ENCODE measurements at regions not wholly inside any gene's neighbourhood (a gene's known extent, or its start where the extent isn't known, plus 50 kb on each side); places are given as distances from the start of the nearest gene placed in this dataset.

- ATAC-seq (no peak), FAIRE-seq (no peak), DNase-seq (ENCODE audit: extremely low read depth in 1 of 4, low spot score in 3 of 4) (no peak)
- intact Hi-C loops (cut with micrococcal nuclease), result no loop called here
- H3K9ac ChIP-seq (ENCODE audit: insufficient read depth in 1 of 2, low read depth in 2 of 2, low read length in 2 of 2), result no peak overlapping the region
- H3K4me1 ChIP-seq (replicated peaks in 1 of 2; ENCODE audit: control insufficient read depth in 2 of 2, insufficient read depth in 2 of 2, low read length in 2 of 2), result no peaks in the 10 kb centered on the region
- H3K4me3 ChIP-seq, result no peak overlapping the region
- no peaks in the 10 kb centered on the region for H3K9me1 ChIP-seq (ENCODE audit: control insufficient read depth, insufficient read depth, low read length)
- 36% methylated on average over 3 of the region's 3 CpGs for WGBS (ENCODE audit: insufficient coverage, low coverage, missing lambda C conversion rate)
- H2AFZ ChIP-seq (ENCODE audit: low read depth, low read length), result no peak overlapping the region
- no peaks in the 10 kb centered on the region for H4K20me1 ChIP-seq (replicated peaks; ENCODE audit: control insufficient read depth, insufficient read depth, low read length)
- H3K36me3 ChIP-seq (ENCODE audit: control insufficient read depth, insufficient read depth, low read length), result no peaks in the 10 kb centered on the region
- H3K27me3 ChIP-seq (ENCODE audit: control insufficient read depth in 2 of 2, insufficient read depth in 2 of 2, low read length in 2 of 2), result no peaks in the 10 kb centered on the region
- no peak overlapping the region for H3K27ac ChIP-seq (ENCODE audit: extremely low read depth, low read depth, low read length)
- no peak overlapping the region for H3K4me2 ChIP-seq (ENCODE audit: insufficient read depth, low read length)
- no TSS peak for BruUV-seq (replicated peaks)
- H3K79me2 ChIP-seq (ENCODE audit: control insufficient read depth, insufficient read depth, low read length), result no peaks in the 10 kb centered on the region
- TF ChIP-seq NFE2 (IDR thresholded peaks at IDR 0.05; ENCODE audit: low read depth), result 0 out of 2 replicates have a peak, but pooled peaks have one; percentile 7
- TF ChIP-seq ZNF561 (CRISPR knock-in tag; conservative IDR thresholded peaks at IDR 0.05), result no peak
- H3K9me3 ChIP-seq (replicated peaks; ENCODE audit: control insufficient read depth, insufficient read depth, low read depth, low read length), result no peaks in the 10 kb centered on the region
- in situ Hi-C loops (cut with MboI), result no loop called here
- CTCF ChIA-PET (ENCODE audit: low intra/inter-chr PET ratio), result no interaction called here
- POLR2A ChIA-PET, result no interaction called here
Observed at GRCh38 chrX:113804819-113805218, 779.1 kb upstream of the HTR2C start.

DNA sequence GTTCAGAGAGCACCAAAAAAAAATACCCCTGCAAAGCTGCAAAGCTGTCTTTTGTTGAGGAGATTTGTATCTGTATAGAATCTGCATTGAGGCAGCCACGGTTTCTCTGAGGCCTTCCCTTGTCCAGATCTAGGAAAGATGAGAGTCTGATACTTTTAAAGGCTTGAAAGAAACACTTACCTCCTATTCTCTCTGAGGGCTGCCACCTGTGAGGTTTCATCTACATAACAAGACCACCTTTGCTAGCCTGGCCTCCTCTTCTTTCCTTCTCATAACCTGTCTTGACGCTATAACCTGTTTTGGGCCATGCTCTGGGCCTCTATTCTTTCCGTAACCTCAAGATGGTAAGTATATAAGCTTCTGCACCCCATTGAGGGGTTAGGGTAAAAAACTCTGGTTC, 779.6 kb upstream of the HTR2C start:
- H3K27me3 ChIP-seq (ENCODE audit: control insufficient read depth in 2 of 2, insufficient read depth in 2 of 2, low read length in 2 of 2), result no peaks in the 10 kb centered on the region
- H3K4me1 ChIP-seq (replicated peaks in 1 of 2; ENCODE audit: control insufficient read depth in 2 of 2, insufficient read depth in 2 of 2, low read length in 2 of 2), result no peaks in the 10 kb centered on the region
- H3K9me3 ChIP-seq (replicated peaks; ENCODE audit: control insufficient read depth, insufficient read depth, low read depth, low read length), result no peaks in the 10 kb centered on the region
- DNase-seq (ENCODE audit: extremely low read depth in 1 of 4, low spot score in 3 of 4) (no peak), ATAC-seq (no peak), FAIRE-seq (no peak)
- no peaks in the 10 kb centered on the region for H3K79me2 ChIP-seq (ENCODE audit: control insufficient read depth, insufficient read depth, low read length)
- no peak overlapping the region for H3K9ac ChIP-seq (ENCODE audit: insufficient read depth in 1 of 2, low read depth in 2 of 2, low read length in 2 of 2)
- in situ Hi-C loops (cut with MboI), result no loop called here
- ChIA-PET POLR2A (no interaction called here), CTCF (ENCODE audit: low intra/inter-chr PET ratio) (no interaction called here)
- H3K4me2 ChIP-seq (ENCODE audit: insufficient read depth, low read length), result no peak overlapping the region
- no peak overlapping the region for H3K4me3 ChIP-seq
- H4K20me1 ChIP-seq (replicated peaks; ENCODE audit: control insufficient read depth, insufficient read depth, low read length), result no peaks in the 10 kb centered on the region
- intact Hi-C loops (cut with micrococcal nuclease), result no loop called here
- no peak overlapping the region for H2AFZ ChIP-seq (ENCODE audit: low read depth, low read length)
- no peaks in the 10 kb centered on the region for H3K9me1 ChIP-seq (ENCODE audit: control insufficient read depth, insufficient read depth, low read length)
- BruUV-seq (replicated peaks), result no TSS peak
- no peaks in the 10 kb centered on the region for H3K36me3 ChIP-seq (ENCODE audit: control insufficient read depth, insufficient read depth, low read length)
- 14% methylated on average over 3 of the region's 3 CpGs for WGBS (ENCODE audit: insufficient coverage, low coverage, missing lambda C conversion rate)
- no peak overlapping the region for H3K27ac ChIP-seq (ENCODE audit: extremely low read depth, low read depth, low read length)
- TF ChIP-seq, protein P1, sequence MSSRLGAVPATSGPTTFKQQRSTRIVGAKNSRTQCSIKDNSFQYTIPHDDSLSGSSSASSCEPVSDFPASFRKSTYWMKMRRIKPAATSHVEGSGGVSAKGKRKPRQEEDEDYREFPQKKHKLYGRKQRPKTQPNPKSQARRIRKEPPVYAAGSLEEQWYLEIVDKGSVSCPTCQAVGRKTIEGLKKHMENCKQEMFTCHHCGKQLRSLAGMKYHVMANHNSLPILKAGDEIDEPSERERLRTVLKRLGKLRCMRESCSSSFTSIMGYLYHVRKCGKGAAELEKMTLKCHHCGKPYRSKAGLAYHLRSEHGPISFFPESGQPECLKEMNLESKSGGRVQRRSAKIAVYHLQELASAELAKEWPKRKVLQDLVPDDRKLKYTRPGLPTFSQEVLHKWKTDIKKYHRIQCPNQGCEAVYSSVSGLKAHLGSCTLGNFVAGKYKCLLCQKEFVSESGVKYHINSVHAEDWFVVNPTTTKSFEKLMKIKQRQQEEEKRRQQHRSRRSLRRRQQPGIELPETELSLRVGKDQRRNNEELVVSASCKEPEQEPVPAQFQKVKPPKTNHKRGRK (tag; IDR thresholded peaks at IDR 0.05), result no peak
- TF ChIP-seq CREBBP (IDR thresholded peaks at IDR 0.05; ENCODE audit: low read depth, low read length) (no peak), POU5F1 (IDR thresholded peaks at IDR 0.05; ENCODE audit: borderline replicate concordance, low read depth, low read length, partially characterized antibody) (no peak), NFYB (IDR thresholded peaks at IDR 0.05; ENCODE audit: extremely low read depth, insufficient read length) (no peak), SMARCE1 (IDR thresholded peaks at IDR 0.05) (no peak), ZSCAN29 (IDR thresholded peaks at IDR 0.05) (no peak)
- TF ChIP-seq, protein P2, sequence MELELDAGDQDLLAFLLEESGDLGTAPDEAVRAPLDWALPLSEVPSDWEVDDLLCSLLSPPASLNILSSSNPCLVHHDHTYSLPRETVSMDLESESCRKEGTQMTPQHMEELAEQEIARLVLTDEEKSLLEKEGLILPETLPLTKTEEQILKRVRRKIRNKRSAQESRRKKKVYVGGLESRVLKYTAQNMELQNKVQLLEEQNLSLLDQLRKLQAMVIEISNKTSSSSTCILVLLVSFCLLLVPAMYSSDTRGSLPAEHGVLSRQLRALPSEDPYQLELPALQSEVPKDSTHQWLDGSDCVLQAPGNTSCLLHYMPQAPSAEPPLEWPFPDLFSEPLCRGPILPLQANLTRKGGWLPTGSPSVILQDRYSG (tag; conservative IDR thresholded peaks at IDR 0.05; ENCODE audit: low read depth), result no peak
- TF ChIP-seq, protein P3, sequence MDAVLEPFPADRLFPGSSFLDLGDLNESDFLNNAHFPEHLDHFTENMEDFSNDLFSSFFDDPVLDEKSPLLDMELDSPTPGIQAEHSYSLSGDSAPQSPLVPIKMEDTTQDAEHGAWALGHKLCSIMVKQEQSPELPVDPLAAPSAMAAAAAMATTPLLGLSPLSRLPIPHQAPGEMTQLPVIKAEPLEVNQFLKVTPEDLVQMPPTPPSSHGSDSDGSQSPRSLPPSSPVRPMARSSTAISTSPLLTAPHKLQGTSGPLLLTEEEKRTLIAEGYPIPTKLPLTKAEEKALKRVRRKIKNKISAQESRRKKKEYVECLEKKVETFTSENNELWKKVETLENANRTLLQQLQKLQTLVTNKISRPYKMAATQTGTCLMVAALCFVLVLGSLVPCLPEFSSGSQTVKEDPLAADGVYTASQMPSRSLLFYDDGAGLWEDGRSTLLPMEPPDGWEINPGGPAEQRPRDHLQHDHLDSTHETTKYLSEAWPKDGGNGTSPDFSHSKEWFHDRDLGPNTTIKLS (IDR thresholded peaks at IDR 0.05; ENCODE audit: borderline replicate concordance, low read depth), result no peak
- TF ChIP-seq, protein P4, sequence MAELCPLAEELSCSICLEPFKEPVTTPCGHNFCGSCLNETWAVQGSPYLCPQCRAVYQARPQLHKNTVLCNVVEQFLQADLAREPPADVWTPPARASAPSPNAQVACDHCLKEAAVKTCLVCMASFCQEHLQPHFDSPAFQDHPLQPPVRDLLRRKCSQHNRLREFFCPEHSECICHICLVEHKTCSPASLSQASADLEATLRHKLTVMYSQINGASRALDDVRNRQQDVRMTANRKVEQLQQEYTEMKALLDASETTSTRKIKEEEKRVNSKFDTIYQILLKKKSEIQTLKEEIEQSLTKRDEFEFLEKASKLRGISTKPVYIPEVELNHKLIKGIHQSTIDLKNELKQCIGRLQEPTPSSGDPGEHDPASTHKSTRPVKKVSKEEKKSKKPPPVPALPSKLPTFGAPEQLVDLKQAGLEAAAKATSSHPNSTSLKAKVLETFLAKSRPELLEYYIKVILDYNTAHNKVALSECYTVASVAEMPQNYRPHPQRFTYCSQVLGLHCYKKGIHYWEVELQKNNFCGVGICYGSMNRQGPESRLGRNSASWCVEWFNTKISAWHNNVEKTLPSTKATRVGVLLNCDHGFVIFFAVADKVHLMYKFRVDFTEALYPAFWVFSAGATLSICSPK (IDR thresholded peaks at IDR 0.05; ENCODE audit: borderline replicate concordance), result no peak

Data from K562 (cell line).